Fibroblast of gingiva (primary cell): ENCODE measurements at regions not wholly inside any gene's neighbourhood (a gene's known extent, or its start where the extent isn't known, plus 50 kb on each side); places are given as distances from the start of the nearest gene placed in this dataset.
"Not testable (repeated sequence)": the region's sequence is repeated elsewhere in the genome, so short reads cannot be mapped to it uniquely, and the experiment has no call there.

ENCODE experiments used
- DNase-seq: peaks from one replicate; pipeline ENCODE4 v3.0.0-alpha.2; 2011; ENCODE audit warnings: low read depth

DNA sequence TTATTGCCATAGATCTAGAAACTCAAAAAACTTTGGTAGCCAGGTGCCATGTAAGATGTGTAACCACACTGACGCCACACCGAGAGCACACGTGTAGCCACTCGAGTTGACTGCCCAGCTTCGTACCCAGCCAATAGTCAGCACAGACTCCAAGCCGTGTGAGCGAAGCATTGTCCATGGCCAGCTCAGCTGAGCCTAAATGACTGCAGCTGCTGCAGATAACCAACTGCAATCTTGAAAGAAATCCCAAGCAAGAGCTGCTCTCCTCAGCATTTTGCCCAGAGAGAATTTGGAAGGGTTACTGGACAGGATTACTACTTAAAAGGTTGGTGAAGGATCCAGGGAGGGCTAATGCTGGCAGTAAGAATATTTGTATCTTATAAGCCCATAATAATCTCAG lies 193.0 kb upstream of the THRB start:
- DNase-seq: no peak

- no peak for DNase-seq
Measured at GRCh38 chr3:24688446-24689148, 193.9 kb upstream of the THRB start.

GRCh38 chr3:24689353-24689752 lies 194.7 kb upstream of the THRB start:
- DNase-seq: no peak

GRCh38 chr3:24690777-24691176 lies 196.1 kb upstream of the THRB start:
- no peak for DNase-seq

DNA sequence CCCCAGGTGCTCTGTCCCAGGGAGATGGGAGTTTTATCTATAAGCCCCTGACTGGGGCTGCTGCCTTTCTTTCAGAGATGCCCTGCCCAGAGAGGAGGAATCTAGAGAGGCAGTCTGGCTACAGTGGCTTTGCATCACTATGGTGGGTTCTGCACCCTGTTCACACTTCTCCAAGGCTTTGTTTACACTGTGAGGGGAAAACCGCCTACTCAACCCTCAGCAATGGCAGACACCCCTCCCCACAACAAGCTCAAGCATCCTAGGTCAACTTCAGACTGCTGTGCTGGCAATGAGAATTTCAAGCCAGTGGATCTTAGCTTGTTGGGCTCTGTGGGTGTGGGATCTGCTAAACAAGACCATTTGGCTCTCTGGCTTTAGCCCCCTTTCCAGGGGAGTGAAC lies 204.4 kb upstream of the THRB start:
- DNase-seq: not testable (repeated sequence)

GRCh38 chr3:24704496-24704895 lies 209.8 kb upstream of the THRB start:
- peak; percentile 87 for DNase-seq

GRCh38 chr3:24707936-24708335 lies 213.3 kb upstream of the THRB start:
- no peak for DNase-seq

- no peak for DNase-seq
Measured at GRCh38 chr3:24709956-24710355, 215.3 kb upstream of the THRB start.

GRCh38 chr3:24713516-24713915 lies 218.9 kb upstream of the THRB start:
- DNase-seq: no peak

DNA sequence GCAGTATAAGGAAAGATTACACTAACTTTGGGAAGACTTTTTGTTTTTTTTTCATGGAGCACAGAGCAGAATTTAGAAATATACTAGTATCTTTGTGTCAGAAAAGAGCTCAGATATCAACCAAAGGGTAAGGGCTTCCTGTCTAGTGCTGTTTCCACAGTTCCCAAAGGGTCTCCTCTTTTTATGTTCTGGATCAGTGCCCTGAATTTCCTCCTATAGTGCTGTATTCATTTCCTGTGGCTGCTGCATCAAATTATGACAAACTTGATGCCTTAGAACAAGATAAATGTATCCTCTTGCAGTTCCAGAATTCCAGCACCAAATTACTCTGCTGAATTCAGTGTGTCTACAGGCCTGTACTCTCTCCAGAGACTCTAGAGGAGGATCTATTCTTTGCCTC lies 219.8 kb upstream of the THRB start:
- DNase-seq: no peak

DNA sequence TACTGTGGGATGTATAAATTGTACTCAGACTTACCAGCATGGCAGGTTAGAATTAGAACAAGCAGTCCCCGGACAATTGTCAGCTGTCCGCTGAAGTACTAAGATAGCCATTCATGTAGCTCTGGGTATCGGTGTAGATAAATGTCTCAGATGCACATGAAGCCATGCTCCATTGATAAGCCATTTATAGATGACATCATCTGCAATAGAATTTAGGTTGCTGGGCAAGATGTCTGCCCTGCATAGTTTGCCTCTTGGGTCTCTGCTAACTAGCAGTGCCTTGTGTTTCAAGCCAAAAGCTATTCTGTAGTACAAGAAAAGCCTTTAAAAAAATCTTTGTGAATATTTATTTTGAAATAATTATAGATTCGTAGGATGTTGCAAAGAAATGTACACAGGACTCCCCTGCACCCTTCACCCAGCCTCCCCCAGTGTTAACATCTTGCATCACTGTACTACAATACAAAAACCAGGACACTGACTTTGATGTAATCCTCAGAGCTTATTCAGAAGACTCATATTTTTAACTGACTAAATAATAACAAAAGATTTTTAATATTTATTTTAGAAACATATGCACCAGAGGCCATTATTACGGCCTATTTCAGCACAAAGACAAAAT lies 220.6 kb upstream of the THRB start:
- DNase-seq: no peak

- DNase-seq: no peak
Measured at GRCh38 chr3:24722087-24722486, 227.4 kb upstream of the THRB start.

GRCh38 chr3:24725514-24726255 lies 231.0 kb upstream of the THRB start:
- no peak for DNase-seq

- no peak for DNase-seq
Measured at GRCh38 chr3:24726423-24726822, 231.8 kb upstream of the THRB start.

- no peak for DNase-seq
Measured at GRCh38 chr3:24730173-24730572, 235.5 kb upstream of the THRB start.

GRCh38 chr3:24734019-24734418 lies 239.4 kb upstream of the THRB start:
- DNase-seq: no peak

- no peak for DNase-seq
Measured at GRCh38 chr3:24736701-24737100, 242.1 kb upstream of the THRB start.

- no peak for DNase-seq
Measured at GRCh38 chr3:24740326-24740725, 245.7 kb upstream of the THRB start.

GRCh38 chr3:24741506-24741905 lies 246.9 kb upstream of the THRB start:
- no peak for DNase-seq

- no peak for DNase-seq
Measured at GRCh38 chr3:24748520-24748919, 253.9 kb upstream of the THRB start.

DNA sequence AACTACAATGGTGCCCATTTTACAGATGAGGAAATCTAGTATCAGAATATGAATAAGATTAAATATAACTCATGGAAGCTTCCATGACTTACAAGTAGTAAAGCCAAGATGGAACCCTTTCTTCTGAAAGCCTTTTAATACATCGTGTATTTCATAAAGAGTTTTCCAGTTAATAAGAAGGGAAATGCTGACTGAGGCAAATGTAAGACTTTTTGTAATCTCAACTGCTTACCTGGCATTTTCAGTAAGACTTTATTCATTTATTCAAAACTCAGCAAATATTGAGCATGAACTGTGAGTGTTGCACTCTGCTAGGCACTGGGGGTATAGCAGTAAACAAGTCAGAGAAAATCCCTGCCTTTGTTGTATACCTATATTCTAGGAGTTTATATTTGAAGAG lies 256.4 kb upstream of the THRB start:
- DNase-seq: no peak

DNA sequence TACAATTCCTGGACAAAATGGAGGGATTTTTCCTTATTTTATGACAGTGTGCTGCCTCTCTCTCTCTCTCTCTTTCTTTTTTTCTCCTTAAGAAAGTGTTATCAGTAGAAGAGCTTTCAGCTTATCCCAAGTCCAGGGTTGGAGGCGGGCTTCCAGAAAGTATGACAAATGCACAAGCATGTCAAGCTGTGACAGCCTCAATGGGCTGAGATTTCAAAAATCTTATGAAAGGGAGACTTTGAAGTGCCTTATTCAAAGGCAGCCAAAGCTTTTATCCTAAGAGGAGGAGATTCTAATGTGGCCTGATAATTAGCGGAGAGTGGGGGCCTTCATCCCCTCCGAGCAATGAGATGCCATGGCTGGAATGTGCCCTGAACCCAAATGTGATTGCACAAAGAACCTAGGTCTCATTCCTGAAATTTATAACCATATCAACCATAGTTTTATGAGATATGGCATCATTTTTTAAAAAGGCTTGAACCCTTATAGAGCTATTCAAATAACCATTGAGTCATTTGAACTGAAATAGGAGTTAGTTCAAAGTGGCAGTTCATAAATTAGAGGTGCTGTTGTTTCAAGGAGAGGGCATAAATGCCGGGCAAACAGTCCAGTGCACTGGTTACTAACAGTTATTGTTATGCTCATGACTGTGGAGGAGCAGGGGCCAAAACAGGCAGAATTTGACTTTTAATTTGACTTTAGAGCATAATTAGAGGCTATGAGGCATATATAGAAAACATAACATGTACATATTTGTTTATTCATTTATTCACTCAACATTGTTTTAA lies 261.6 kb upstream of the THRB start:
- no peak for DNase-seq

DNA sequence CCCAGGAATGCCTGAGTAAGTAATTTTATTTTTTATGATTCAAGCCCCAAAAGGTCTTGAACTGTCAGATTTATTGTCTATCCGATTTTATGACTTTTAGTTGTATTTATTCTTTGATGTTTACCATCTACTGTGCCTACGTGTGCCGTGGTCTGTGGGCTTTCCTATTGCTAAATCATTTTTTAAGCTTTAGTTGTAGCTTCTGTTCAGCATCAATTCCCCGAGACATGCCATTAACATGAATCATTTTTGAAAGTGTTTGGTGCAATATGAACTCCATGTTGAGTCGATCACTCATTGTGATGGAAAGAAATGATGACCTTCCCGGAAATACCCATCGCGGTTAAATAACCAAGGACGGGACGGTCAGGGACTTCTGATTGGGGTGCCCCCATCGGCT lies 268.7 kb upstream of the THRB start:
- DNase-seq: no peak
